GM21515 (cell line): ENCODE measurements at regions not wholly inside any gene's neighbourhood (a gene's known extent, or its start where the extent isn't known, plus 50 kb on each side); places are given as distances from the start of the nearest gene placed in this dataset.

ENCODE experiments used
- ATAC-seq: cut with Tn5 transposase; IDR thresholded peaks from one replicate; pipeline ENCODE4 v1.9.1; 2021; ENCODE audit not compliant: unreplicated experiment

- ATAC-seq: no peak
Observed at GRCh38 chr1:199264911-199265310, 626.1 kb downstream of the PTPRC start.

GRCh38 chr1:199265319-199265718 lies 626.5 kb downstream of the PTPRC start:
- ATAC-seq: no peak

GRCh38 chr1:199269241-199269640 lies 630.4 kb downstream of the PTPRC start:
- ATAC-seq: no peak

- ATAC-seq: no peak
Observed at GRCh38 chr1:199272139-199272544, 633.3 kb downstream of the PTPRC start.

GRCh38 chr1:199272628-199273086 lies 633.8 kb downstream of the PTPRC start:
- ATAC-seq: peak; percentile 53

- no peak for ATAC-seq
Observed at GRCh38 chr1:199273837-199274379, 635.1 kb downstream of the PTPRC start.

GRCh38 chr1:199279067-199279466 lies 640.2 kb downstream of the PTPRC start:
- ATAC-seq: no peak

GRCh38 chr1:199279872-199280645 lies 641.2 kb downstream of the PTPRC start:
- peak; percentile 54 for ATAC-seq

GRCh38 chr1:199282751-199283305 lies 644.0 kb downstream of the PTPRC start:
- ATAC-seq: no peak

- ATAC-seq: no peak
Observed at GRCh38 chr1:199283794-199284193, 645.0 kb downstream of the PTPRC start.

- ATAC-seq: no peak
Observed at GRCh38 chr1:199287206-199287605, 648.4 kb downstream of the PTPRC start.

- ATAC-seq: no peak
Observed at GRCh38 chr1:199287647-199288046, 648.8 kb downstream of the PTPRC start.

- ATAC-seq: no peak
Observed at GRCh38 chr1:199290186-199290585, 651.3 kb downstream of the PTPRC start.

GRCh38 chr1:199291022-199291740 lies 652.3 kb downstream of the PTPRC start:
- ATAC-seq: no peak

- ATAC-seq: no peak
Observed at GRCh38 chr1:199292896-199293295, 654.1 kb downstream of the PTPRC start.

GRCh38 chr1:199295107-199295506 lies 656.3 kb downstream of the PTPRC start:
- ATAC-seq: no peak

- ATAC-seq: no peak
Observed at GRCh38 chr1:199297174-199297573, 658.3 kb downstream of the PTPRC start.

GRCh38 chr1:199297887-199298286 lies 659.0 kb downstream of the PTPRC start:
- ATAC-seq: no peak

GRCh38 chr1:199298825-199299224 lies 660.0 kb downstream of the PTPRC start:
- ATAC-seq: no peak

GRCh38 chr1:199301472-199302217 lies 662.8 kb downstream of the PTPRC start:
- ATAC-seq: no peak

- no peak for ATAC-seq
Observed at GRCh38 chr1:199302554-199302953, 663.7 kb downstream of the PTPRC start.
